Activated CD4-positive, alpha-beta T cell treated with anti-CD3 and anti-CD28 coated beads, Interleukin-2, amount 10 ng/mL, durations not matched to agents 24 days and 14 days (primary cell): ENCODE measurements at regions not wholly inside any gene's neighbourhood (a gene's known extent, or its start where the extent isn't known, plus 50 kb on each side); places are given as distances from the start of the nearest gene placed in this dataset.

Experiments used
- DNase-seq: peaks from one replicate; pipeline ENCODE4 v3.0.0; 2022
- H3K27ac Mint-ChIP-seq: one replicate; pipeline ENCODE4 v1.8.0; 2022; ENCODE audit warnings: mild to moderate bottlenecking, mixed read lengths
- H3K27me3 Mint-ChIP-seq: one replicate; pipeline ENCODE4 v1.8.0; 2022; ENCODE audit warnings: mixed read lengths
- H3K36me3 Mint-ChIP-seq: one replicate; pipeline ENCODE4 v1.8.0; 2022; ENCODE audit warnings: low read depth, mild to moderate bottlenecking, mixed read lengths
- H3K4me1 Mint-ChIP-seq: one replicate; pipeline ENCODE4 v1.8.0; 2021; ENCODE audit warnings: mixed read lengths
- H3K4me3 Mint-ChIP-seq: one replicate; pipeline ENCODE4 v1.8.0; 2022; ENCODE audit warnings: mild to moderate bottlenecking, moderate library complexity, mixed read lengths
- H3K9me3 Mint-ChIP-seq: one replicate; pipeline ENCODE4 v1.8.0; 2021; ENCODE audit warnings: mixed read lengths
- intact Hi-C: fragments of 100-400 bp; cut with micrococcal nuclease; formaldehyde crosslinking; loops from one replicate; pipeline ENCODE4 v1.15.1; 2023

GRCh38 chr20:39473536-39473935, 511.4 kb downstream of the DHX35 start:
- Mint-ChIP-seq H3K36me3 (no peaks in the 10 kb centered on the region), H3K9me3 (no peaks in the 10 kb centered on the region), H3K4me1 (no peaks in the 10 kb centered on the region), H3K27me3 (no peaks in the 10 kb centered on the region), H3K27ac (no peak overlapping the region), H3K4me3 (no peak overlapping the region)
- intact Hi-C loops, result no loop called here
- no peak for DNase-seq

GRCh38 chr20:39468703-39469102, 506.6 kb downstream of the DHX35 start:
- DNase-seq, result no peak
- no peaks in the 10 kb centered on the region for H3K27me3 Mint-ChIP-seq
- H3K36me3 Mint-ChIP-seq, result no peaks in the 10 kb centered on the region
- intact Hi-C loops, result no loop called here
- no peak overlapping the region for H3K4me3 Mint-ChIP-seq
- no peak overlapping the region for H3K27ac Mint-ChIP-seq
- H3K4me1 Mint-ChIP-seq, result no peaks in the 10 kb centered on the region
- H3K9me3 Mint-ChIP-seq, result no peaks in the 10 kb centered on the region

- H3K36me3 Mint-ChIP-seq, result no peaks in the 10 kb centered on the region
- H3K27me3 Mint-ChIP-seq, result no peaks in the 10 kb centered on the region
- no peaks in the 10 kb centered on the region for H3K9me3 Mint-ChIP-seq
- no peaks in the 10 kb centered on the region for H3K4me1 Mint-ChIP-seq
- intact Hi-C loops, result no loop called here
- H3K4me3 Mint-ChIP-seq, result no peak overlapping the region
- DNase-seq, result no peak
- no peak overlapping the region for H3K27ac Mint-ChIP-seq
Measured at GRCh38 chr20:39464238-39464637, 502.1 kb downstream of the DHX35 start.

- Mint-ChIP-seq H3K27me3 (no peaks in the 10 kb centered on the region), H3K36me3 (no peaks in the 10 kb centered on the region), H3K27ac (no peak overlapping the region), H3K9me3 (no peaks in the 10 kb centered on the region), H3K4me1 (no peaks in the 10 kb centered on the region), H3K4me3 (no peak overlapping the region)
- intact Hi-C loops, result no loop called here
- DNase-seq, result no peak
Measured at GRCh38 chr20:39462416-39462945, 500.3 kb downstream of the DHX35 start.

GRCh38 chr20:39458452-39458851, 496.3 kb downstream of the DHX35 start:
- H3K27ac Mint-ChIP-seq, result no peak overlapping the region
- DNase-seq, result no peak
- H3K4me1 Mint-ChIP-seq, result no peaks in the 10 kb centered on the region
- no peaks in the 10 kb centered on the region for H3K27me3 Mint-ChIP-seq
- intact Hi-C loops, result no loop called here
- H3K36me3 Mint-ChIP-seq, result no peaks in the 10 kb centered on the region
- H3K4me3 Mint-ChIP-seq, result no peak overlapping the region
- H3K9me3 Mint-ChIP-seq, result no peaks in the 10 kb centered on the region

- no peak for DNase-seq
- H3K27ac Mint-ChIP-seq, result no peak overlapping the region
- no peaks in the 10 kb centered on the region for H3K36me3 Mint-ChIP-seq
- no peaks in the 10 kb centered on the region for H3K9me3 Mint-ChIP-seq
- no peaks in the 10 kb centered on the region for H3K27me3 Mint-ChIP-seq
- no peak overlapping the region for H3K4me3 Mint-ChIP-seq
- intact Hi-C loops, result no loop called here
- no peaks in the 10 kb centered on the region for H3K4me1 Mint-ChIP-seq
Measured at GRCh38 chr20:39453890-39454289, 491.7 kb downstream of the DHX35 start.

- Mint-ChIP-seq H3K4me1 (no peaks in the 10 kb centered on the region), H3K9me3 (no peaks in the 10 kb centered on the region), H3K4me3 (no peak overlapping the region), H3K27ac (no peak overlapping the region), H3K36me3 (no peaks in the 10 kb centered on the region), H3K27me3 (no peaks in the 10 kb centered on the region)
- no peak for DNase-seq
- intact Hi-C loops, result no loop called here
Measured at GRCh38 chr20:39452583-39453340, 490.6 kb downstream of the DHX35 start.

- Mint-ChIP-seq H3K27ac (no peak overlapping the region), H3K4me1 (no peaks in the 10 kb centered on the region), H3K9me3 (no peaks in the 10 kb centered on the region), H3K36me3 (no peaks in the 10 kb centered on the region), H3K27me3 (no peaks in the 10 kb centered on the region), H3K4me3 (no peak overlapping the region)
- no peak for DNase-seq
- intact Hi-C loops, result no loop called here
Measured at GRCh38 chr20:39451386-39451785, 489.2 kb downstream of the DHX35 start.

- no peaks in the 10 kb centered on the region for H3K36me3 Mint-ChIP-seq
- no peaks in the 10 kb centered on the region for H3K4me1 Mint-ChIP-seq
- intact Hi-C loops, result no loop called here
- no peak for DNase-seq
- H3K4me3 Mint-ChIP-seq, result no peak overlapping the region
- no peaks in the 10 kb centered on the region for H3K9me3 Mint-ChIP-seq
- H3K27me3 Mint-ChIP-seq, result no peaks in the 10 kb centered on the region
- no peak overlapping the region for H3K27ac Mint-ChIP-seq
Measured at GRCh38 chr20:39446397-39446796, 484.3 kb downstream of the DHX35 start.

- no peak overlapping the region for H3K4me3 Mint-ChIP-seq
- H3K27ac Mint-ChIP-seq, result no peak overlapping the region
- no peaks in the 10 kb centered on the region for H3K27me3 Mint-ChIP-seq
- H3K36me3 Mint-ChIP-seq, result no peaks in the 10 kb centered on the region
- DNase-seq, result no peak
- no peaks in the 10 kb centered on the region for H3K4me1 Mint-ChIP-seq
- no peaks in the 10 kb centered on the region for H3K9me3 Mint-ChIP-seq
- intact Hi-C loops, result no loop called here
Measured at GRCh38 chr20:39445095-39445494, 483.0 kb downstream of the DHX35 start.

- Mint-ChIP-seq H3K4me1 (no peaks in the 10 kb centered on the region), H3K9me3 (no peaks in the 10 kb centered on the region), H3K4me3 (no peak overlapping the region), H3K27me3 (no peaks in the 10 kb centered on the region), H3K27ac (no peak overlapping the region), H3K36me3 (no peaks in the 10 kb centered on the region)
- DNase-seq, result no peak
- intact Hi-C loops, result no loop called here
Measured at GRCh38 chr20:39433466-39433865, 471.3 kb downstream of the DHX35 start.

GRCh38 chr20:39431091-39431880, 469.1 kb downstream of the DHX35 start:
- Mint-ChIP-seq H3K27ac (no peak overlapping the region), H3K4me3 (no peak overlapping the region), H3K9me3 (no peaks in the 10 kb centered on the region), H3K4me1 (no peaks in the 10 kb centered on the region), H3K27me3 (no peaks in the 10 kb centered on the region), H3K36me3 (no peaks in the 10 kb centered on the region)
- intact Hi-C loops, result no loop called here
- DNase-seq, result no peak

GRCh38 chr20:39429726-39430125, 467.6 kb downstream of the DHX35 start:
- Mint-ChIP-seq H3K27ac (no peak overlapping the region), H3K4me3 (no peak overlapping the region), H3K9me3 (no peaks in the 10 kb centered on the region), H3K4me1 (no peaks in the 10 kb centered on the region), H3K27me3 (no peaks in the 10 kb centered on the region), H3K36me3 (no peaks in the 10 kb centered on the region)
- intact Hi-C loops, result no loop called here
- DNase-seq, result no peak

- H3K27me3 Mint-ChIP-seq, result no peaks in the 10 kb centered on the region
Measured at GRCh38 chr20:39424962-39425678, 463.0 kb downstream of the DHX35 start.

More at GRCh38 chr20:39424962-39425678, 463.0 kb downstream of the DHX35 start:
- no peak overlapping the region for H3K27ac Mint-ChIP-seq
- H3K36me3 Mint-ChIP-seq, result no peaks in the 10 kb centered on the region
- no peak overlapping the region for H3K4me3 Mint-ChIP-seq
- H3K4me1 Mint-ChIP-seq, result no peaks in the 10 kb centered on the region
- no peaks in the 10 kb centered on the region for H3K9me3 Mint-ChIP-seq
- DNase-seq, result no peak
- intact Hi-C loops, result no loop called here
